ENCODE measurements at regions not wholly inside any gene's neighbourhood (a gene's known extent, or its start where the extent isn't known, plus 50 kb on each side); places are given as distances from the start of the nearest gene placed in this dataset.

DNA sequence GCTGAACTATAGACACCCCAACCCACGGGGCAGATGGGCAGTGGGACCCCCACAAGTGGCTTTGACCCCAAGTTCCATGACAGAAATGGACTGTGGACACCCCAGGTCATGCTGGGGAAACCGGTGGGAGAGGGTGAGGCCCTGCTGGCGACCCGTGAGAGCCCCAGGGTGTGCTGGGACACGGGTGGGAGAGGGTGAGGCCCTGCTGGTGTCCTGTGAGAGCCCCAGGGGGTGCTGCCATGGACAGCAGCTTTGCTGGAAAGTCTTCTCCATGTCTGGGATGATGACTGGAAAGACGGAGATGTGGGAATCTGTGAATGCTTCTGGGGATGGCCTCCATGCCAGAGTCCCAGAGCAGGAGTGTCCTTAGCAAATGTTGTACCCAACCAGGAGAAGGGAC is 148.4 kb downstream of the URI1 start:
- TF ChIP-seq, protein P1, sequence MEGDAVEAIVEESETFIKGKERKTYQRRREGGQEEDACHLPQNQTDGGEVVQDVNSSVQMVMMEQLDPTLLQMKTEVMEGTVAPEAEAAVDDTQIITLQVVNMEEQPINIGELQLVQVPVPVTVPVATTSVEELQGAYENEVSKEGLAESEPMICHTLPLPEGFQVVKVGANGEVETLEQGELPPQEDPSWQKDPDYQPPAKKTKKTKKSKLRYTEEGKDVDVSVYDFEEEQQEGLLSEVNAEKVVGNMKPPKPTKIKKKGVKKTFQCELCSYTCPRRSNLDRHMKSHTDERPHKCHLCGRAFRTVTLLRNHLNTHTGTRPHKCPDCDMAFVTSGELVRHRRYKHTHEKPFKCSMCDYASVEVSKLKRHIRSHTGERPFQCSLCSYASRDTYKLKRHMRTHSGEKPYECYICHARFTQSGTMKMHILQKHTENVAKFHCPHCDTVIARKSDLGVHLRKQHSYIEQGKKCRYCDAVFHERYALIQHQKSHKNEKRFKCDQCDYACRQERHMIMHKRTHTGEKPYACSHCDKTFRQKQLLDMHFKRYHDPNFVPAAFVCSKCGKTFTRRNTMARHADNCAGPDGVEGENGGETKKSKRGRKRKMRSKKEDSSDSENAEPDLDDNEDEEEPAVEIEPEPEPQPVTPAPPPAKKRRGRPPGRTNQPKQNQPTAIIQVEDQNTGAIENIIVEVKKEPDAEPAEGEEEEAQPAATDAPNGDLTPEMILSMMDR (conservative IDR thresholded peaks at IDR 0.05 in 1 of 2, IDR thresholded peaks at IDR 0.05 in 1 of 2; ENCODE audit: extremely low read depth in 1 of 2, insufficient read depth in 1 of 2, low read depth in 1 of 2, low read length in 2 of 2) = no peak
- no peak for TF ChIP-seq EZH2 (IDR thresholded peaks at IDR 0.05; ENCODE audit: borderline replicate concordance, low read length)
